HEK293 (cell line): ENCODE measurements at regions not wholly inside any gene's neighbourhood (a gene's known extent, or its start where the extent isn't known, plus 50 kb on each side); places are given as distances from the start of the nearest gene placed in this dataset.

Experiments
- CTCF ChIP-seq: fragments of 450-650 bp; formaldehyde crosslinking; IDR thresholded peaks from 2 replicates; pipeline ENCODE4 v1.5.1; 2016; ENCODE audit warnings: missing biosample characterization, missing genetic modification characterization
- MYNN ChIP-seq: fragments of 450-650 bp; formaldehyde crosslinking; IDR thresholded peaks from 2 replicates; pipeline ENCODE4 v1.5.1; 2016; ENCODE audit warnings: missing biosample characterization, missing genetic modification characterization, borderline replicate concordance
- PATZ1 ChIP-seq: fragments of 450-650 bp; formaldehyde crosslinking; IDR thresholded peaks from 2 replicates; pipeline ENCODE4 v1.5.1; 2016; ENCODE audit warnings: missing biosample characterization, missing genetic modification characterization
- TRIM28 ChIP-seq: IDR thresholded peaks from 2 replicates; pipeline ENCODE4 v1.6.1; 2011; ENCODE audit warnings: low read length, control low read depth, borderline replicate concordance
- YY1 ChIP-seq: fragments of 450-650 bp; formaldehyde crosslinking; IDR thresholded peaks from 2 replicates; pipeline ENCODE4 v1.5.1; 2018; ENCODE audit warnings: missing biosample characterization, missing genetic modification characterization
- ZNF138 ChIP-seq: fragments of 450-650 bp; formaldehyde crosslinking; IDR thresholded peaks from 2 replicates; pipeline ENCODE4 v1.5.1; 2016; ENCODE audit warnings: missing biosample characterization, missing genetic modification characterization, borderline replicate concordance
- ZNF341 ChIP-seq: fragments of 450-650 bp; formaldehyde crosslinking; IDR thresholded peaks from 2 replicates; pipeline ENCODE4; 2016; ENCODE audit warnings: low read depth, missing biosample characterization, missing genetic modification characterization
- ZNF544 ChIP-seq: fragments of 450-650 bp; formaldehyde crosslinking; IDR thresholded peaks from 2 replicates; pipeline ENCODE4 v1.5.0; 2017; ENCODE audit warnings: missing biosample characterization, missing genetic modification characterization
- ZNF626 ChIP-seq: fragments of 450-650 bp; sonication (Bioruptor Pico); formaldehyde crosslinking; IDR thresholded peaks from 2 replicates; pipeline ENCODE4 v1.5.1; 2018; ENCODE audit warnings: missing biosample characterization, missing genetic modification characterization, inconsistent platforms
- ZNF645 ChIP-seq: fragments of 450-650 bp; formaldehyde crosslinking; IDR thresholded peaks from 2 replicates; pipeline ENCODE4; 2016; ENCODE audit warnings: missing biosample characterization, missing genetic modification characterization
- ZNF776 ChIP-seq: fragments of 450-650 bp; formaldehyde crosslinking; IDR thresholded peaks from 2 replicates; pipeline ENCODE4 v1.5.0; 2017; ENCODE audit warnings: missing biosample characterization, missing genetic modification characterization, borderline replicate concordance

GRCh38 chr21:32860399-32860798 lies 88.8 kb upstream of the PAXBP1 start:
- TF ChIP-seq CTCF (tag by site-specific recombination) (no peak), MYNN (no peak), ZNF138 (tag by site-specific recombination) (no peak), PATZ1 (tag by site-specific recombination) (no peak), ZNF544 (tag by site-specific recombination) (no peak), ZNF645 (tag by site-specific recombination) (no peak), ZNF776 (tag by site-specific recombination) (no peak), ZNF626 (tag by site-specific recombination) (no peak), TRIM28 (no peak), YY1 (no peak), ZNF341 (tag by site-specific recombination) (no peak)
